Activated naive CD8-positive, alpha-beta T cell treated with anti-CD3 and anti-CD28 coated beads, Interleukin-2, amount 50 U/mL, for 24 hours (primary cell): ENCODE measurements at regions not wholly inside any gene's neighbourhood (a gene's known extent, or its start where the extent isn't known, plus 50 kb on each side); places are given as distances from the start of the nearest gene placed in this dataset.
"Not testable (repeated sequence)": the region's sequence is repeated elsewhere in the genome, so short reads cannot be mapped to it uniquely, and the experiment has no call there.

ENCODE experiments used
- ATAC-seq: fragments of 150-1000 bp; cut with Tn5 transposase; one replicate; pipeline ENCODE4 v1.10.0; 2021
- DNase-seq: peaks from one replicate; pipeline ENCODE4 v3.0.0; 2021
- H3K27ac Mint-ChIP-seq: one replicate; pipeline ENCODE4 v1.8.0; 2021; ENCODE audit warnings: mild to moderate bottlenecking, mixed read lengths
- H3K27me3 Mint-ChIP-seq: one replicate; pipeline ENCODE4 v1.8.0; 2021; ENCODE audit warnings: mixed read lengths
- H3K36me3 Mint-ChIP-seq: one replicate; pipeline ENCODE4 v1.8.0; 2021; ENCODE audit warnings: low read depth, mixed read lengths
- H3K4me1 Mint-ChIP-seq: one replicate; pipeline ENCODE4 v1.8.0; 2021; ENCODE audit warnings: mixed read lengths
- H3K4me3 Mint-ChIP-seq: one replicate; pipeline ENCODE4 v1.8.0; 2021; ENCODE audit warnings: mild to moderate bottlenecking, moderate library complexity, mixed read lengths
- H3K9me3 Mint-ChIP-seq: one replicate; pipeline ENCODE4 v1.8.0; 2021; ENCODE audit warnings: mixed read lengths

DNA sequence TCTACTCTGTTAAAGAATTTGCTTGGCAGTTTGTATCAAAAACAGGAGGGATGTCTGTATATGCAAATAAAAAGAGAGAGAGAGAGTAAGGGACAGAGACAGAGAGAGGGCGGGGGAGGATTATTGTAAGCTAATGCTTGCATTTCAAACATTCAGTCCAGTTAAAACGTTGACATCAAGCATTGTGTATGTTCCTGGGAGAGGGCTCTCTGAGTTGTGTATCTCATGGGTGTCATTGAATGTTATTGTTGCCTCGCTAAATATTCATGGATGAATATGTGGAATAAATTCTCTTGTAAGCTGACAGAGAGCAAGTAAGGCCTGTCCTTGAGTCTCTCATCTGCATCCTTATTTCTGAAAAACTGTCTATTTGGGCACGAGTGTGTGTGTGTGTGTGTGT is 78.8 kb upstream of the VRK1 start:
- Mint-ChIP-seq H3K4me3 (no peak overlapping the region), H3K4me1 (no peaks in the 10 kb centered on the region), H3K36me3 (no peaks in the 10 kb centered on the region), H3K27me3 (peaks cover 13% of the 10 kb centered on the region), H3K27ac (no peak overlapping the region), H3K9me3 (no peaks in the 10 kb centered on the region)
- ATAC-seq = no peak
- DNase-seq = no peak

DNA sequence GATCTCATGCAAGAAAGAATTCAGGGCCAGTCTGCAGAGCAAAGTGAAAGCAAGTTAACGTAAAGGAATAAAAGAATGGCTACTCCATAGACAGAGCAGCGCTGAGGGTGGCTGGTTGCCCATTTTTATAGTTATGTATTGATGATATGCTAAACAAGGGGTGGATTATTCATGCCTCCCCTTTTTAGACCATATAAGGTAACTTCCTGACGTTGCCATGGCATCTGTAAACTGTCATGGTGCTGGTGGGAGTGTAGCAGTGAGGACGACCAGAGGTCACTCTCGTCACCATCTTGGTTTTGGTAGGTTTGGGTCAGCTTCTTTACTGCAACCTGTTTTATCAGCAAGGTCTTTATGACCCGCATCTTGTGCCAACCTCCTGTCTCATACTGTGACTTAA is 76.5 kb upstream of the VRK1 start:
- ATAC-seq, H3K27ac Mint-ChIP-seq, H3K4me3 Mint-ChIP-seq, H3K4me1 Mint-ChIP-seq, H3K27me3 Mint-ChIP-seq, H3K36me3 Mint-ChIP-seq, DNase-seq, H3K9me3 Mint-ChIP-seq: not testable (repeated sequence)

DNA sequence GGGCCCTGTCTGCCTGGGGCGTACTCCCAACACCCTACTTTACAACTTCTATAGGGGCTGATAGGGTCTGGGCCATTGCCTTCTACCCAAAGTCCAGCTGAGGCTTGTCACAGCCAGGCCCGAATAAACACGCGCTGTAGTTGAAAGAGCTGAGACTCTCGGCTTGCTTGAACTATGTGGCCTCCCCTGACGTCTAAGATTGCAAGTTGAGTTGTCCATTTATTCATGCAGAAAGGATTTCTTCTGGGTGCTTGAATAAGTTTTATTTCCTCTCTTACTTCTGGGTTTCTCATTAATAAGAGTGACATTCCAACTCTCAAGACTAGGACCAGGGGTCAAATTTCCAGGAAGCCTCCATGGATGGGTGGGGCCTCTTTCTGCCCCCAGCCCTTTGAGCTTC is 74.4 kb upstream of the VRK1 start:
- no peak for ATAC-seq
- Mint-ChIP-seq H3K9me3 (no peaks in the 10 kb centered on the region), H3K36me3 (no peaks in the 10 kb centered on the region), H3K27me3 (no peaks in the 10 kb centered on the region), H3K4me3 (no peak overlapping the region), H3K4me1 (no peaks in the 10 kb centered on the region), H3K27ac (no peak overlapping the region)
- no peak for DNase-seq

DNA sequence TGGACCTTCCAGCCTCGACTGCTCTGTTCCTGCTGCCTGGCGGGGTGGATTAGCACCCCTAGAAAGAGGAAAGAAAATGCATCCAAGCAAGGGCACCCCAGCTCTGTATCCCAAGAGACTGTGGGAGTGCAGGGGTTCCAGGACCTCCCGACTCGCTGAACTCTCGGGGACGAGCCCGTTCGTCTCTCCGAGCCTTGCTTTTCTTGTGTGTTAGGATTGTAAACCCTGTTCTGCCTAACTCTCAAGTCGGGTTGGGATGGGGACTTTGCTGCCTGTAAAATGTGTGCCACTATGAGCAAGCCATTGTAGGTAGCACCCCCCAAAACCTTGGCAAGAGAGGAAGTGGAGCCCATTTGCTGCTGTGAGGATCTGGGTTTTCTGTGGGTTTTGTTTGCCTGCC is 73.2 kb upstream of the VRK1 start:
- no peaks in the 10 kb centered on the region for H3K27me3 Mint-ChIP-seq
- no peaks in the 10 kb centered on the region for H3K36me3 Mint-ChIP-seq
- H3K27ac Mint-ChIP-seq = no peak overlapping the region
- ATAC-seq (no peak), DNase-seq (no peak)
- no peaks in the 10 kb centered on the region for H3K9me3 Mint-ChIP-seq
- H3K4me1 Mint-ChIP-seq = no peaks in the 10 kb centered on the region
- H3K4me3 Mint-ChIP-seq = no peak overlapping the region

DNA sequence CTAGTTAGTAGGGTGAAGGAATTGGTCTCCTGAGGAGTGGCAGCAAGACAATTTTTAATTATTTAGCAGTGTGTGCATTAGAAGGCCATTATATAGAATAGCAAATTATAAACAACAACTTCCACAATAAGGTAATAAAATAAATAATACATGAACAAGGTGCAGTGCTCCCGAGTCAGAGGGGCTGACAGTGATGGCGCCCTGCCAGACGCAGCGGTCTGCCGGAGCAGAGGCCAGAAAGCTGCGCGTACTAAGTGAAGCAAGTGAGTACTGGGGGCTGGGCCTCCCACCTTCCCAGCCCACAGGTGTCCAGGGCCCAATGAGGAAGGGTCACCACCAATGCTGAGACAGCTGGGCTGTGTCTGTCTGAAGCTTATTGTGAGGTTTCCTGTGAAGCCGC is 72.0 kb upstream of the VRK1 start:
- H3K9me3 Mint-ChIP-seq = no peaks in the 10 kb centered on the region
- no peaks in the 10 kb centered on the region for H3K4me1 Mint-ChIP-seq
- H3K27ac Mint-ChIP-seq = no peak overlapping the region
- DNase-seq (no peak), ATAC-seq (no peak)
- H3K4me3 Mint-ChIP-seq = no peak overlapping the region
- no peaks in the 10 kb centered on the region for H3K36me3 Mint-ChIP-seq
- H3K27me3 Mint-ChIP-seq = no peaks in the 10 kb centered on the region

DNA sequence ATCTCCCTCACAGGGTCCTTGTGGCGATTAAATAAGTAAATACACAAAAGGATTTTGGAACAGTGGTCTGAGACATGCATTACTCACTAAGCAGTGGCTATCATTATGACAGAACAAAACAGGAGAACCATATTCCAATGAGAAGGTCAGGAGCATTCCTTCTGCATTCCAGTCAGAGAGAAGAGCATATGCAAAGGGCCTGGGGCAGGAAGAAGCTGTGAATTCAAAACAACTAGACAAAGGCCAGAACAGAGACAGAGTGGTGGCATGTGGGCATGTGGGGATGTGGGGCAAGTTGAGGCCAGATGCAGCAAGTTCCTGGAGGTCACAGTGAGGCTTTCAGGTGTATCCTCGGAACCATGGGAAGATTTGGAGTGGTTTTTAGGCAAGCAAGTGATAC is 70.1 kb upstream of the VRK1 start:
- Mint-ChIP-seq H3K4me3 (no peak overlapping the region), H3K36me3 (no peaks in the 10 kb centered on the region), H3K27ac (no peak overlapping the region), H3K4me1 (no peaks in the 10 kb centered on the region), H3K27me3 (no peaks in the 10 kb centered on the region), H3K9me3 (no peaks in the 10 kb centered on the region)
- no peak for ATAC-seq
- no peak for DNase-seq

DNA sequence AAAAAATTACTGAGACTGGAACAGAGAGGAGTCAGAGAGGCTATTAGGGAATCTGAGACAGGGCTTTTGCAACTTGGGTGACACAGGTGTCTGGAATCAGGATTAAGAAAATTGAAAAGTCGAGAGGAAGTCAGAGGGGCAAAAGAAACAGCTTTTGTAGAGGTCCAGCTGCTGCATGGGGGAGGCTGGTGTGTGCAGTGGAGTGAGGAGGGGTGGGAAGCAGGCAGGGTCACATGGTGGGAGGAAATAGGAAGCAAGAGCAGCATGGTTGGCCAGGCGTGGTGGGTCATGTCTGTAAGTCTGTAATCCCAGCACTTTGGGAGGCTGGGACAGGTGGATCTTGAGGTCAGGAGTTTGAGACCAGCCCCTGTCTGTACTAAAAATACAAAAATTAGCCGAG is 69.7 kb upstream of the VRK1 start:
- Mint-ChIP-seq H3K27me3 (no peaks in the 10 kb centered on the region), H3K36me3 (no peaks in the 10 kb centered on the region), H3K9me3 (no peaks in the 10 kb centered on the region), H3K27ac (no peak overlapping the region), H3K4me1 (no peaks in the 10 kb centered on the region), H3K4me3 (no peak overlapping the region)
- ATAC-seq (no peak), DNase-seq (no peak)

DNA sequence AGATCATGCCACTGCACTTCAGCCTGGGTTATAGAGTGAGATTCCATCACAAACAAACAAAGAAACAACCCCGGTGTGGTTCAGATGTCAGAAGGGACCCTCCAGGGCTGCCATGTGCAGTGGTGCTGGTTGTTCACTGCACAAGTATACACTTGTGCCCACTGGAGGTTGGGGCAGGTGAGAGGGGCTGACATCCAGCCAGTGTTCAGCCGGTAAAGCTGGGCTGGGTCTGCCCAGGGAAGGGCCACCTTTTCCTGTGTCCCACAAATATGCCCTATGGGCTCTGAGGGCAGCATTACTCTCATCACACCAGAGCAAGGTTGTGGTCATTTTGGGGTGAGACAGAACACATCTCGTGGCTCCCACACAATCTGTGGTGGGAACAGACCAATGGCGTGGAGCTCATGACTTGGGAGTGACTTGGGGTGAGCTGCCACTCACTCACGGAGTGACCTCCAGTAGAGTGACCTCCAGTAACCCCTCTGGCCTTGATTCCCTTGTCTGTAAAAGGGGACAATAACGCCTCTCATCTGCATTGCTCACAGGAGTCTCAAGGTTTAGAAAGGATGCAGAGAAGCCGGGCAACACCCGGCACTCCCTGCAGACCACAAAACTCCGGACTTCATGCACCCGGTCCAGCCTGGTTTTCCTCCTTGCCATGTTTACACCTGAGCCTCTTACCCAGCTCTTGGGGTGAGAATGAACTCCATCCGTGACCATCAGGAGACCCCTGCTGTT is 69.0 kb upstream of the VRK1 start:
- Mint-ChIP-seq H3K9me3 (no peaks in the 10 kb centered on the region), H3K4me3 (no peak overlapping the region), H3K36me3 (no peaks in the 10 kb centered on the region), H3K4me1 (no peaks in the 10 kb centered on the region), H3K27me3 (no peaks in the 10 kb centered on the region), H3K27ac (no peak overlapping the region)
- ATAC-seq = no peak
- DNase-seq = no peak

DNA sequence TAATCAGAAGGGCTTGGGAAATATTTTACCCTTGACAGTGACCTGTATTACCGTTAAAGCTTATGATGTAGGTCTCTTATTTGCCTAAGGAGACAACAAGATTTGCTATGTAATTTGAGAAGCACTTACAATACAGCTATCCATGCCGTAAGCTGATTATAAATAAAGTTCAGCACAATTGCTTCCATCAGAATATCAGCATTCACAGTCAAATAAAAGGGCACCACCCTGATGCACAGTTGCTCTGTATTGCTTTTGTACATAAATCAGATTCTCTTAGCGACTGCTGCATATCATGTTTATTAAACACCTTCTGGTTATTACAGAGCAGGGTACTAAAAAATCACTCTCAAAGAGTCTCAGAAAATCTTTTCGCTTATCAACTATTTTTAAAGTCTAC is 67.3 kb upstream of the VRK1 start:
- Mint-ChIP-seq H3K36me3 (no peaks in the 10 kb centered on the region), H3K4me3 (no peak overlapping the region), H3K9me3 (no peaks in the 10 kb centered on the region), H3K27ac (no peak overlapping the region), H3K27me3 (peaks cover 6% of the 10 kb centered on the region), H3K4me1 (no peaks in the 10 kb centered on the region)
- ATAC-seq = no peak
- DNase-seq = no peak

DNA sequence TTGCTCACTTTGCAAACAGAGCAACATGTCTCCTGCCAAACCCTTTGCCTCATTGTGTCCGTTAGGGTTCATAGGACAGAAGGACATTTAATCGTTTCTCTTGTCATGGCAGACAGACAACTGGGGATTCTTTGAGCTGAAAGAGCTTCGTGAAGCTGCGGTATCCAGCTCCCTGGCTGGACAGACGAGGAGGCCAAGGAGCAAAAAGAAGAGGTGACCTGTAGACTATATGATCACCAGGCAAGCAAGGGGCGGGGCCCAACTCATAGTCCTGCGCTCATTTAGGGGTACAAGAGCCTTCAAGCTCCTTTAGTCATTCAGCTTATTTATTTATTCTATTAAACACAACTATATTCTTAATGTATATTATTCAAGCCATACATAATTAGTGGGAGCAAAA is 66.8 kb upstream of the VRK1 start:
- Mint-ChIP-seq H3K4me3 (no peak overlapping the region), H3K4me1 (no peaks in the 10 kb centered on the region), H3K27ac (no peak overlapping the region), H3K27me3 (peaks cover 10% of the 10 kb centered on the region), H3K9me3 (no peaks in the 10 kb centered on the region), H3K36me3 (no peaks in the 10 kb centered on the region)
- no peak for ATAC-seq
- no peak for DNase-seq

DNA sequence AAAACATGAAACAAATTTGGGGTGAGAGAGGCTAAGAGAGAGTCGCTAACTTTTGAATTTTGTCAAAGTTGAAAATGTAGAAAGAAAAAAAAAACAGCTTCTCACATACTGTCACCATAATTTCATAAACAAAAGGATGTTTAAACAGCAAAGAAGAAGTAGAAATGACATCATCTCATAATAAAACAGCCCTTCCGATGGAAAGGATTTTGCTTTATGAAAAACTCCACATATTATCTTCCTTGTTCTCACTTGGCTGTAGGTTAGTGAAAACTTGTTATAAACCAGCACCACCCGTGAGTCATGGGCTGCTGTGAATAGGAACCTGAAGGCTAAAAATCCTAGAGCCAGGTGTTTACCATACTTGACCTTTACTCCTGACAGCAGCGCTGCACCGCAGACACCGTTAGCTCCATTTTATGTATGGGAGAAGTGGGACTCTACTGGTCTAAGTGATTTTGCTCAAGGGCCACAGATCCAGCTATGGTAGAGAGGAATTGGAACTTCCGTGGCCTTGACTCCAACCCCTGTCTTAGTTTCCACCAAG is 63.0 kb upstream of the VRK1 start:
- DNase-seq = no peak
- H3K4me1 Mint-ChIP-seq = no peaks in the 10 kb centered on the region
- peaks cover 31% of the 10 kb centered on the region for H3K27me3 Mint-ChIP-seq
- no peak for ATAC-seq
- no peak overlapping the region for H3K27ac Mint-ChIP-seq
- no peaks in the 10 kb centered on the region for H3K9me3 Mint-ChIP-seq
- H3K36me3 Mint-ChIP-seq = no peaks in the 10 kb centered on the region
- H3K4me3 Mint-ChIP-seq = no peak overlapping the region

DNA sequence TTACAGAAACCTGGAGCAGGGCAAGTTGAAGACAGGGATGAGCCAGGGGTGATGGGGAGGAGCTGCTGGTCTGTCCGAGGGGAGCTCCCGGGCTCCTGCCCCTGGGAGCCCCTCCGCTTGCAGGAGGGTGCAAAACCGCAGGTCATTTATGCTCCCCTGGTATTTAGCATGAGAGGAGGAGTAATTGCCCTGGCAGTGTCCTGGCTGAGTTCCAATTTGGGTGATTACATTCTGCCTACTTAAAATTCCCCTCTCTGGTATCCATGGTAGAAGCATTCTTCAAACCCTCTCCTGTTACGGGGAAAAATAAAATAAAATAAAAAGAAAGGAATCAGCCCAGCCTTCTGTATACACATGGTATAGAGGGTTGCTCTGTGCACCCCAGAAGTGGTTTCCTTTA is 61.7 kb upstream of the VRK1 start:
- Mint-ChIP-seq H3K9me3 (no peaks in the 10 kb centered on the region), H3K27ac (no peak overlapping the region), H3K27me3 (peaks cover 41% of the 10 kb centered on the region), H3K36me3 (no peaks in the 10 kb centered on the region), H3K4me1 (no peaks in the 10 kb centered on the region), H3K4me3 (no peak overlapping the region)
- ATAC-seq (no peak), DNase-seq (no peak)

DNA sequence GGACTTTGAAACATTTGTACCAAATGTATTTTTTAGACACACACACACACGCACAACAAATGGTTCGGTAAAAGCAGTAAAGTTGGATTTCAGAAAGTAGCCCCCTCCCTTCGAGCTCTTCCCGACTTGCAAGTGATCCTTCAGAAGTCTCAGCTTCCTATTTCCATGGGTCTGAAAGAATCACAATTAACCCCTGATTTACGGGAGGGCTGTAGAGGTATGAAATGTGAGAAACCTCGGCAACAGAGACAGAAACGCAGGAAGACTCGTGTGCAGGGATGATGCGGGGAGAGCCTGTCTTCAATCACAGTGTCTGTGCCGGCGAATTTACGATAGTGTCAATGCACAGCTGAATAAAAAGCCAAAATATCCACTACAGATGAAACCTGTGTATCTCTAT is 60.7 kb upstream of the VRK1 start:
- no peaks in the 10 kb centered on the region for H3K36me3 Mint-ChIP-seq
- no peaks in the 10 kb centered on the region for H3K9me3 Mint-ChIP-seq
- no peak for DNase-seq
- H3K4me1 Mint-ChIP-seq = no peaks in the 10 kb centered on the region
- H3K4me3 Mint-ChIP-seq = no peak overlapping the region
- H3K27ac Mint-ChIP-seq = no peak overlapping the region
- ATAC-seq = no peak
- H3K27me3 Mint-ChIP-seq = peaks cover 50% of the 10 kb centered on the region

DNA sequence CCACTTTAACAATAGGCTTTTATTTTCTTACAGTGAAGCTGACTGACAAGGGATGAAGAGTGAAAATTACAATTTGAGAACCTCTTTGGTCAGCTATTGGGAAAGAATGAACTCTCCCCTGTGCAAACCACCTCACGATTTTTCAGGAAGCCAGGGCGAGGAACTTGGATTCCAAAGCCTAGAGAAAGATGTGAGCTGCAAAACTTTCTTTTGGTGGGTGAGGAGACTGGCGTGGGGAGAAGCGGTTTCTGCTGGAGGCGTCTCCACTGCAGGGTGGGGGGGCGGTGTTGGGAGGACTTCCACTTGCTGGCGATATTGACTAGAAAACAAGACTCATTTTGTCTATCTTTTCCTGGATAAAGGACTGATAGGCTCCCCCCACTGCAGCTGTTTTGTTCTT is 59.3 kb upstream of the VRK1 start:
- ATAC-seq (no peak), DNase-seq (no peak)
- no peak overlapping the region for H3K4me3 Mint-ChIP-seq
- peaks cover 61% of the 10 kb centered on the region for H3K27me3 Mint-ChIP-seq
- H3K9me3 Mint-ChIP-seq = no peaks in the 10 kb centered on the region
- H3K4me1 Mint-ChIP-seq = peaks cover 3% of the 10 kb centered on the region
- H3K36me3 Mint-ChIP-seq = no peaks in the 10 kb centered on the region
- H3K27ac Mint-ChIP-seq = no peak overlapping the region

DNA sequence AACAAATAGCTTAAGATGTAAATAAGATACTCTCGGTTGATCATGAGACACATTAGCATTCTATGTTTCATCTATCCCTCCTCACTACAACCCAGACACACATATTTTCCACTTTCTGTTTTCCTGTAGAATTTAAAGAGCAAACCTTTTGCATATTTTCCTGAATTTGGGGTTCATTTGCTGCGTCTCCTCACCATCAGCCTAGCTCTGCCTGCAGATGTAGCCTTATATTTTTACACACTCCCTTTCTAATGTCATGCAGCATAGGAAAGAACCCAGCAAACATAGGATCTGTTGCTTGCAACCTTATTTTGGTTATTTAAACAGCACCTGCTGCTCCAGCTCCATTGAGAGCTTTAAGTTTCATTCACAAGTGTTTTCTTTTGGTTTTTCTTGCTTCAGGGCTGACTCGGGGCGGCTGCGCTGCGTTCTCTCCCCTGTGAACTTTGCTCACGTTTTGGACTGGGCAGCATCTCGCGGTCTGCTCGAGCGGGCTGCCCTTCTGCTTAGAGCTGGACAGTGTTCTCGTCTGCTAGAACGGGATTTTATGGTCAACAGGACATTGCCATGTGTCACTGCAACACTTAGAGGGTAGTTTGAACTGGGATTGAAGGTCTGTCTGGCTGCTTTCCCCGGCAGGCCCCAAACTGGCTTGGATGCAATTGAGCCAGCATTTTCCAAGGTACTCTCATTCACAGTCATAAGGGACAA is 57.8 kb upstream of the VRK1 start:
- Mint-ChIP-seq H3K4me3 (no peak overlapping the region), H3K27ac (no peak overlapping the region), H3K4me1 (peaks cover 3% of the 10 kb centered on the region), H3K27me3 (peaks cover 67% of the 10 kb centered on the region), H3K36me3 (no peaks in the 10 kb centered on the region), H3K9me3 (no peaks in the 10 kb centered on the region)
- ATAC-seq (no peak), DNase-seq (no peak)
